Fibroblast of skin of right biceps (primary cell): ENCODE measurements at regions not wholly inside any gene's neighbourhood (a gene's known extent, or its start where the extent isn't known, plus 50 kb on each side); places are given as distances from the start of the nearest gene placed in this dataset.
"Not testable (repeated sequence)": the region's sequence is repeated elsewhere in the genome, so short reads cannot be mapped to it uniquely, and the experiment has no call there.

Source experiments
- DNase-seq: peaks from one replicate; pipeline ENCODE4 v3.0.0-alpha.2; 2013

DNA sequence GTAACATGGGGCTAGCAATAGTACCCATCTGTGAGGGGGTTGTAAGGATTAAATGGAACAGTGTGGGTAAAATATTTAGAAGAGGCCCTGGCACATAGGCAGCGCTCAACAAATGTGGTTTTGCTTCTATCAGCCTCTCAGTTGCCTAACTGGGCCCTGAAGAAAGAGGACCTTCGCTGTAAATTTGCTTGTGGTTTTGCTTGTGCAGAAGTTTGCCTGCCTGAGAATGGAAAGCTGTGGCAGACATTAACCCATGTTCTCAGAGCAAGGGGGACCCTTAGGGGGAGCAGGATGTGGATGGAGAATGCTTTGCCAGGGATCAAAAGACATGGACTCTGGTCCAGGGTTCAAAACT is 160.1 kb downstream of the BRMS1L start:
- no peak for DNase-seq

GRCh38 chr14:35985474-35986218 is 159.5 kb downstream of the BRMS1L start:
- no peak for DNase-seq

DNA sequence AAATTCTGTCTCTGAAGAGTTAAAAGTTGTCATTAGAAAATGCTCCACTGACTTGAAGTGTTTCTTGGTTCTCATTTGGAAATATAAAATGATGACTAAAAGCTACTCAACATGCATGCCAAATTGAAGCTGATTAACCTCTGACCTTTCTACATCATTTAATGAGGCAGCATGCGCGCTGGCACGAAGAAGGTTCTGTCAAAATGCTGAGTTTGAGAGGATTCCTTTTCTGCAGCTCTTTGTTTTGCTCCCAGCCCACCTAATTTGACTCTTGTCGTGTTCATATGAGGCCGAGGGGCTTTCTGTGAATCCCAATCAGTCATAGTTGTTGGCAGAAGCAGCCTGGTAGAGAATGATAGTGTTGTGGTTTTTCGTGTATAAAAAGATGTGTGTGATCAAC is 153.4 kb downstream of the BRMS1L start:
- no peak for DNase-seq

- DNase-seq = no peak
Observed at GRCh38 chr14:35978561-35978960, 152.4 kb downstream of the BRMS1L start.

DNA sequence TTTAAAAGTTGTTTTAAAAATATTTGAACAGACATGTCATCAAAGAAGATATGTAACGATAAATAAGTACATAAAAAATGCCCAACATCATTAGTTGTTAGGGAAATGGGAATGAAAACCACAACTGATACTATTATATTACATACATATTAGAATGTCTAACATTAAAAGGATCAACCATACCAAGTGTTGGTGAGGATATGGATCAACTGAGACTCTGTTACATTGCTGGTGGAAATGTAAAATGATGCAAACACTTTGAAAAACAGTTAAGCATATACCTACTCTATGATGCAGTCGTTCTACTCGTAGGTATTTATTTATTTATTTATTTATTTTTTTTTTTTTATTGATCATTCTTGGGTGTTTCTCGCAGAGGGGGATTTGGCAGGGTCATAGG is 149.7 kb downstream of the BRMS1L start:
- no peak for DNase-seq

GRCh38 chr14:35973770-35974169 is 147.6 kb downstream of the BRMS1L start:
- DNase-seq = no peak

GRCh38 chr14:35971965-35972630 is 146.0 kb downstream of the BRMS1L start:
- DNase-seq = no peak

DNA sequence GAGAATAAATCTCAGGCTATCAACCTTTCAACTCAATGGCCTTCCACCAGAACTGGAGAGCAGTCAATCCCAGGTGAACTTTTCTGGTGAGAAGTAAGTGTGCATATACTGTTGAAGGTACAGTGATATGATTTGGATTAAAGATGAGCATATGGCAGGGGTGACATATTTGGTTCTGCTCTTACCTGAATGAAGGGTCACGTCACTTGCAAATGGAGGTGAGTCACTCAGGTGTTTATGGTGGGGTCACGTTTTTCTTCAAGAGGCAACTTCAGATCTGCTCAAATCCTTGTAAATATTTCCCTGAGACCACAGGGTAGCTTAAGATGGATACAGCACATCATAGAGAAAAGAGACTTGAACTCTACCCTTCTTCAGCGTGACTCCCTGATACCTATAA is 143.2 kb downstream of the BRMS1L start:
- DNase-seq = no peak

DNA sequence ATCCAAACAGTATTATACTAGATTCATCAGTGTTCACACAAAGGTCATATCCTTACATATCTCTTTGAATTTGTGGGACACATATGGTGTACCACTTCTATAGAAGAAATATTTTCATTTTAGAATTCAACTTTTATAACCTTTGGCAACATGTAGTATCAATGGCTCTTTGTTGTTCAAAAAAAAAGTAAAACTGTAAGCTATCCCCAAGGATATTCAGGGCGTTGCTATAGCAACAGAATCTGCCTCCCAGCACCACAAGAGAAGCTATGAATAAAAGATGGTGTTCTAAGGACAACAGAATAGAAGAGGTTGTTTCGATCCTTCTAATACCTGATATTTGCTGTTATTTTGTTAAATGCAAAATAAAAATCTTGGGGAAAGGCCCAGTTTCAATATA is 139.3 kb downstream of the BRMS1L start:
- DNase-seq = no peak

DNA sequence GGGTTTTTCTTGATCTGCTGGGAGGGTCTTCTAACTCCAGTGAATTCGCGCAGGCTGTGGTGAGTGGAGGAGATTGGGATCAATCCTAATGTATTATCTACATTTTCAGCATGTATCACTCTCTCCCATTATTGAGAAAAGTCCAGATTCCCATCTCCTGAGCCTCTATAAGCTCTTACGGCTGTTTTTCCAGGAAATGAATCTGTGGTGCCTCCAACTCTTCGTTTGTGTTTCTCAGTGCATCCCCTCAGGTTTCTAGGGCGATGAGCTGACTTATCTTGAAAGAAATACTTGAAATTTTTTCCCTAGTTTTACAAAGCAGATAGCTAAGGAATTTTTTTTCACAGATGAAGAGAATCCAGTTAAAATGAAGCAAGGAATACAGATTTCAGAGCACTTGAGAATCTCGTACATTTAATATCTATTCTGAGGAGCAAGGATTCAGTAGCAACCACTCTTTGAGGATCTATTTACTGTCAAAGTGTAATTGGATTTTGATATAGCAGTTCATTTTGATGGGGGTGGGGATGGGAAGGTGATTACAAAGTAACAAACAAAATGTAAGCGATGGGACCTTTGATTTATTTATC is 138.7 kb downstream of the BRMS1L start:
- no peak for DNase-seq

GRCh38 chr14:35963209-35963608 is 137.1 kb downstream of the BRMS1L start:
- no peak for DNase-seq

DNA sequence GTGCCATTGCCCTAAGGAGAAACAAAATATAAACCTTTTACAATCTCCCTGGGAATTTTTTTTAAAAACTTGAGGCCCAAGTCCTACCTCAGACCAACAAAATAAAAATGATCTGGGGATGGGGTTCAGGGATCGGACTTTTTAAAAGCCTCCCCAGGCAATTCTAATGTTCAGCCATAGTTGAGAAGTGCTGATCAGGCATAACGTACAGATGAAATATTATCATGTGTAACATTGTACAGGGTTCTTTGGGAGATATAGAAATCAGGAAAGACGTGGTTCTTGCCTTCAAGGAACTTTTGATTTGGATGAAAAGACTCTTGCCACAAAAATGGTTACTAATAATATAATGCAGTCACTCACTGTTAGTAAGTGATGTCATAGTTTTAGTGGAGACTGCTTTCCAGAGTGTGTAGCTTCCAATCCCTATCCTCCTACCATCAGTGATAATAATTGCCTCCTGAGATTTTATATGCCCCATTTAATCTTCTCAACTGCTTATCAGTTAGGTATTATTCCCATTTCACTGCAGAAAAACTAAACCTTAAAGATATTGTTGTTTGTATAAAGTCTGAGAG is 135.6 kb downstream of the BRMS1L start:
- DNase-seq = no peak

- no peak for DNase-seq
Observed at GRCh38 chr14:35959835-35960234, 133.7 kb downstream of the BRMS1L start.

- no peak for DNase-seq
Observed at GRCh38 chr14:35958499-35958898, 132.4 kb downstream of the BRMS1L start.

DNA sequence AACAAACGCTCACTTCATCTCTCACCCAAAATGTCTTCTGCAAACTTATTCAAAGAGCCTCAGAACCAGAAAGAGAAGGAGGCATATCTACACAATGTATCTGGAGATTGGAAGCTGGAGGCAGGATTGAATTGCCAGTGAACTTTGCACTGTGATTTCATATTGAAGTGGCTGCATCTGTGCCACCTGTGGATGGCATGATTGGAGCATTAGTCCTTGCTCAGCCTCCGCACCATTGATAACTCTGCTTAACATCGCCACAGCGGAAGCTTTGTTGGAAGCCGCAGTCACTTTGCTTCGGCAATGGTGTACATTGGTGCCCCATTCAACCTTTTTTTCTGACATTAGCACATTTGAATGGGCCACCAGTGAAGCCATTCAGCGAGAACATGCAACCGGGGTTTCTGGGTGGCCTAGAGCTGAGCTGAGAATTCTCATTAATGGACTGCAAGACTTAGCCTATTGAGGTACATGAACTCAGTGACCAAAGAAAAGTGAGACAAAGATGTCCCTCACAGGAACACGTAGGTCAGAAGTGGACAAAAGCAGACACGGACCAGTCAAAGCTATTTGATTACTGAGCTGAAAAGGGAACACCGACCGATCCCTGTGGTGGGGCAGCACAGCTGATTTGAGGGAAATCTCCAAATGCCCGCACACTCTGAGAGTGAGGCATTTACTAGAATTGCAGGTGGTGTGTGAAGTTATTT is 130.4 kb downstream of the BRMS1L start:
- DNase-seq = no peak

GRCh38 chr14:35952584-35952983 is 126.4 kb downstream of the BRMS1L start:
- DNase-seq = no peak

GRCh38 chr14:35949920-35950513 is 123.9 kb downstream of the BRMS1L start:
- DNase-seq = no peak

DNA sequence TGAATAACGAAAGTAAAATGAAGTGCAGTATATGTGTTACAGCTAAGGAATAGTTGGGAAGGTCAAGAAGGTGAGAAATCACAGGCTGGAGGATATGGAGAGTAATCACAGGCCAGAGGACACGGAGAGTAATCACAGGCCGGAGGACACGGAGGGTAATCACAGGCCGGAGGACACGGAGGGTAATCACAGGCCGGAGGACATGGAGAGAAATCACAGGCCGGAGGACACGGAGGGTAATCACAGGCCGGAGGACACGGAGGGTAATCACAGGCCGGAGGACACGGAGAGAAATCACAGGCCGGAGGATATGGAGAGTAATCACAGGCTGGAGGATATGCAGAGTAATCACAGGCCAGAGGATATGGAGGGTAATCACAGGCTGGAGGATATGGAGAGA is 121.8 kb downstream of the BRMS1L start:
- DNase-seq = not testable (repeated sequence)

- DNase-seq = no peak
Observed at GRCh38 chr14:35944847-35945246, 118.7 kb downstream of the BRMS1L start.

DNA sequence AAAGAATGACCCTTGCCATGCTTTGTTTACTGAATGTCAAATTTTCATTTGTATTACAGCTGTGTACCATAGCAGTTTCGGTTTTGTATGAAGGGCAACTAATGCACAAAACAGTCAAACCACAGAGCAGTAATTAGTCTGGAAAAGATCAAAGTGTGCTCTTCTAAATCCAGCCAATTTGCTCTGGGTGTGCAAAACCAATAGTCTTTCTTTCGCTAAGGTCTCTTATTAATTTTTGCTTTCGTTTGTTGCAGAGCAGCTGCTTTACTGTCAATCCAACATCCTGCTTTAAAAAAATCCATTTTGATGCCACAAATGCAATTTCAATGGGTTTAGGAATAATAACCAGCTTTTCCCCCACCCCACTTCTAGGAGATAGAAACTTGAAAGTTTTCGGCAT is 114.2 kb downstream of the BRMS1L start:
- no peak for DNase-seq

DNA sequence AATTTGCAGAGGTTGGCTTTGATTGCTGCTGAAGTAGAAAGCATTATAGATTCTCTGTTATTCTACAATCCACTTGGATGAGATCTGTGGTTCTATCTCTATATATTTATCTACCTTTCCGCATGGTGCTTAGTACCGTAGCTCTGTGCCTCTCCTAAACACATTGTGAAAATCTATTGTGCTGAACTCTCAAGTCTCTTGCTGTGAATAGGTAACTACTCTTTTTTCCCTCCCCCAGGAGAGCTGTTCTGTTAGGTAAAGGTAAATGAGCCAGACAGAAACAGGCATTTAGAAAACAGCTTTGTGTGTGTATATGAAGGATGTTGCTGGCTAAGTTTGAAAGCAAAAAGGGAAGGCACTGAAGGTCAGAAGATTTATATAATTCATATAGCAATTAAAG is 112.6 kb downstream of the BRMS1L start:
- no peak for DNase-seq

GRCh38 chr14:35934499-35934898 is 108.4 kb downstream of the BRMS1L start:
- no peak for DNase-seq

GRCh38 chr14:35932659-35933159 is 106.6 kb downstream of the BRMS1L start:
- no peak for DNase-seq
